Left colon (tissue), 2 donors: ENCODE measurements at regions not wholly inside any gene's neighbourhood (a gene's known extent, or its start where the extent isn't known, plus 50 kb on each side); places are given as distances from the start of the nearest gene placed in this dataset.
"Not testable (repeated sequence)": the region's sequence is repeated elsewhere in the genome, so short reads cannot be mapped to it uniquely, and the experiment has no call there.

Experiments used
- ATAC-seq: fragments of 200-7000 bp; cut with Tn5 transposase; one replicate; pipeline ENCODE4 v1.9.1; 2020; ENCODE audit warnings: mild to moderate bottlenecking, moderate library complexity
- DNase-seq, 2 donors: peaks; one replicate each; pipeline ENCODE4 v3.0.0-alpha.2; 2020
- intact Hi-C, 2 donors: fragments of 100-400 bp; cut with DNase I in 1 of 2; cut with micrococcal nuclease in 1 of 2; formaldehyde crosslinking; loops; one replicate each; pipeline versions ENCODE4 v1.11.2 to v1.14.0; 2022; cut with DNase I, micrococcal nuclease
- donor health status: DM: no; HTN: no; CAD: no.
- donor health status: DM: yes; HTN: yes; CAD: no.

DNA sequence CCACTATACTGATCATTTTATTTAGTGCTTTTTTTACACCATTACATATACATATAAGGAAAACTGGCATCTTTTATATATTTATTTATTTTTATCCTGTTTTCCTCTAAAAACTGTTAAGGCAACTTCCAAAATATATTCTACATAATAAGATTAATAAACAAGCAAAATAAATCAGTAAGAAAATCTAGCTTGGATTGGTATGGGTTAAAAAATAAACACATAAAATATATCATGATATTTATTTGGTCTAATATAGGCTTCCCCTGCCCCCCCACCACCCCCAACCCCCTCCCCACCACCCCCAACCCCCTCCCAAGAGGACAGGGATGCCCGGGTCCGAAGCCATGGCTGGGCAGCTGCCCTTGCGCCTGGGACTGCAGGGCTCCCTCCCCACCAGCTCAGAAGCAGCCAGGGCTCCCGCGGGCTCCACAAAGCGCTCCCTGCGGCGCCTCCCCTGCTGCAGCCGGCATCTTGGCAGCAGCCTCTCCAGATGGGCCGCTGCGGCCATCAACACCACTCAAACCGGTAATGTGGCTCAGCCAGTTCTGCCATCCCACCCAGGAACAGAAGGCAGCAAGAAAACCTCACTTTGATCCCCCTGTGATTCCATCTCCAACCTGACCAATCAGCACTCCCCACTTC, 319.3 kb downstream of the SPATA31A6 start:
- intact Hi-C loops, DNase-seq: not testable (repeated sequence)

DNA sequence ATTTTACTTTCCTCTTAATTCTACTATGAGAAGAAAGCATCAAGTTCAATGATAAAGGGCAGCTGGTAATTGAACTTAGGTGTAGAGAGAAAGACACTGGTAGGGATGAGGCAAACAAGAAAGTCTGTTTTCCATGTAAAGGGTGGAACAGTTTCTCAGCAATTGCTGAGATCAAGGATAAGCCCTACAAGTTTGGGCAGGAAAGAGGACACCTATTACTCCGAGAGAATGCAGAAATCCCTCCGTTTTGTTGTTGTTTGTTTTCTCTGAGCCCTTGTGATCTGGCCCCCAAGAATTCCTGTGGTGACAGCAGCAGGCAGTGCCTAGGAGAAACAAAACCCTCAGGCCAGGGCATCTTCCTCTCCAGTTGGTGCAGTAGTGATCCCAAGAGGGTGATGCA, 324.7 kb downstream of the SPATA31A6 start:
- DNase-seq, intact Hi-C loops, ATAC-seq: not testable (repeated sequence)

More for the DNA sequence above, 319.3 kb downstream of the SPATA31A6 start:
- not testable (repeated sequence) for ATAC-seq

DNA sequence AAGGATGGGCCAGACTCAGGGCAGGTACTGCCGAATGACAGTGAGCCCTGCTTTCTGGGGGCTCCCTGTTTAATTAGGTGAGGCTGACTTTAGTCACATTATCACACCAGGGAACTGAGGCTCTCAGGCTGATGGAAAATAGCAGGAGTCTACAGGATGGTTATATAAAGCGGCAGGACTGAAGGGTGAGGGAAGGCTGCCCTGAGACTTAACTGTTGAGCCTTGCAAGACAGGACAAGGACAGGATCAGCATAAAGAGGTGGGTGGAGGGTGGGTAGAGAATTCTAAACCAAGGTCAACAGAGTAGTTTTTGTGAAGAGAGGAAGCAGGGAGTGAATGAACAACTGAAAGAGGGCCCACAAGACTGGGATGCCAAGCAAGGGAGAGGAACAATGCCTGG, 330.1 kb downstream of the SPATA31A6 start:
- intact Hi-C loops, DNase-seq, ATAC-seq: not testable (repeated sequence)

DNA sequence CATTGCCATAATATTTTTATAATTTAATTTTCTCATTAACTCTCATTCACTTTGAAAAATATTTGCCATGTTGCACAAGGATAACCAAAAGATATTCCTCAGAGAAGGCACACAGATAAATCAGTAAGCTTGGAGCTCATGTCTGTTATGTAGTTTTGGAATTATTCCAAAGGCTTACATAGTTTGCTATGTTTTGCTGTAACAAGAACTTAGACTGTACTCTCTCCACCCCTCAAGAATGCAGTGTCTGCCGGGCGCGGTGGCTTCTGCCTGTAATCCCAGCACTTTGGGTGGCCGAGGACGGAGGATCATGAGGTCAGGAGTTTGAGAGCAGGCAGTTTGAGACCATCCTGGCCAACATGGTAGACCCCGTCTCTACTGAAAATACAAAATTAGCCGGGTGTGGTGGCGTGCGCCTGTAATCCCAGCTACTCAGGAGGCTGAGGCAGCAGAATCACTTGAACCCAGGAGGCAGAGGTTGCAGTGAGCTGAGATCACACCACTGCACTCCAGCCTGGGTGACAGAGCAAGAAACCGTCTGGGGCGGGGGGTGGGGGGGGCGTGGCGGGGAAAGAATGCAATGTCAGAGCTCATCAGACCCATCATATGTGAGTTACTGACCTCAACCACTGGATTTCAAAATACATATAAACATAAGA, 351.0 kb downstream of the SPATA31A6 start:
- DNase-seq, intact Hi-C loops, ATAC-seq: not testable (repeated sequence)

DNA sequence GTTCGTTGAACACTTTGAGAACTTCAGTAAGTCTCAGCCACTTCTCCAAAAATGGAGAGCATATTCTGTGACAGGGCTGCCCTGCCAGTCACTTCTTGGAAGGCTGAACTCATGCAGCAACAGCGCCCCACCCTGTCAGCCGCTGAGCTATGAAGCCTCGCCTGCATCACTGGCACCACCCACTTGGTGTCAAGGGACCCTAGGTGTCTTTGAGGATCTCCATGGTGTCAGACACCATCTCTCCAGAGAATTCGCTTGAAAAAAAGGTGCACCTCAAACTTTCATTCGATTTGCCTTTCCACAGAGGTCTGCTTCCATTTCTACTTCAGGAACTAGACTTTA, 351.5 kb downstream of the SPATA31A6 start:
- ATAC-seq, intact Hi-C loops: not testable (repeated sequence)
- peak in 1 of 2 donors; percentile 34 for DNase-seq

DNA sequence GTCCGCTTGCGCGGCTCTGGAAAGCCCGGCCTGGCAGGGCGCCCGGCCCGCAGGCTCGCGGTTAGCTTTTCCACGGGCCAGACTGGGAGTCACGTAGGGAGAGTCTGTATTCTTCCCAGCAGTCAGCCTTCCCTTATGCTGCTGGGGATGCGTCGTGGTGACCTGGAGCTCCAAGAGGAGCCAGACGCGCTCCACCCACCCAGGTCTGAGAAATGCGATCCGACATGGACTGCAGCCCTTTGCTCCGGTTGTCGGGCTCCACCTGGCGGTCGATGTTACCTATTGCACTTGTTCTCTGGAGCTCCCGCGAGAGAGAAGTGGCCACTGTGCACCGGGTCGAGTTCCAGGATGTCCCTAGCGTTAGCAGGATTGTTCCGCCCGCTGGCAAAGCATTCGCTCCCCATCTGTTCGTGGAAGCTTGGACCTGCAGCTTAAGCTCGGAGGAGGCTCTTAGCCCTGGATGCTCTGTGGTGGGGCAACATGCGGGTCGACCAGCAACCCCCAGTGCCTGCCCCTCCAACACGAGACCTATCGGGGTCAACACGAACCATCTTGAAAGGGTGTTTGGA, 367.4 kb downstream of the SPATA31A6 start:
- intact Hi-C loops = not testable (repeated sequence)
- ATAC-seq (peak; percentile 71), DNase-seq (peak; percentile 4 to 14)

DNA sequence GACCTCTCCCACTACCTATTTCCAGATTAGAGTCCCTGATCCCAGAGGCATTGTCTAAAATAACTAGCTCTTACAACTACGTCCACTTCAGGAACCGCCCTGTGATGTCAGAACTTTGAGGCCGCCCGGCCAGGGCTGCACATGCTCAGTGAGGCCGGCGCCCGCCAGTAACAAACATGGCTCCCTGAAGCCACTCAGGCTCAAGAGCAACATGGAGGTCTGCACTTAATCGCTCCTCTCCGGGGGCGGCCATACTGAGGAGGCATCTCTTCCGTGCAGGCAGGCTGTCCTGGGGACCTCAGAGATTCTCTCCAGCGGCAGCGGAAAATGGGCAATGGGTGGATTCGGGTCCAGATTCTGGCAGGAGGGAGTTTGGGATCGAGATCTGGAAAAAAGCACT, 385.1 kb downstream of the SPATA31A6 start:
- intact Hi-C loops, ATAC-seq: not testable (repeated sequence)
- peak in 1 of 2 donors; percentile 53 for DNase-seq

DNA sequence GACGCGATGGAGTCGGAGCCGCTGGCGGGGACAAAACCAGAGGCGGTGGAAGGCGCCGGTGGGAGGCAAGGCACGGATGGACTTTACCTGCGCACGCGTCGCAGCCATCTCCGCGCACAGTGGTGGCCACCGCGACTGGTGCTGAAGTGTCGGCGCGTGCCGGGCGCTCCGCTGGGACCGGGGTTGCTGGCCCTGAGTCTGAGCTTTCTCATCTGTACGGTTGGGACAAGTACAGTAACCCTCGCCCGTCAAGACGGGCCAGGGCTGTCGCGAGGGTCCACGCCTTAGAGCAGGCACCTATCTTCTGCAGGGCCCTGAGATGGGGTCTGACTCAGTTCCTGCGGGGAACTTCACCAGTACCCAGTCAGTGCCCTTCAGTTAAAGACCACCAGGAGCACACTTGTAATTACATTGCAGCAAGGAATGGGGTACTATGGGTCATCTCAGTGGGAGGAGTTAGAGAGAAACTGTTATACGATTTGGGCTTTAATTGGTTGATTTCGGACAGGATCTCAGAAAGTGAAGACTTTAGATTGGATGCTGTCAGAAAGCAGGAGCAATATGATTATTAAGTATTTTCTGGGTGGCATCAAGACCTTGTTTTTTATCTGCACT, 385.6 kb downstream of the SPATA31A6 start:
- intact Hi-C loops, ATAC-seq: not testable (repeated sequence)

DNA sequence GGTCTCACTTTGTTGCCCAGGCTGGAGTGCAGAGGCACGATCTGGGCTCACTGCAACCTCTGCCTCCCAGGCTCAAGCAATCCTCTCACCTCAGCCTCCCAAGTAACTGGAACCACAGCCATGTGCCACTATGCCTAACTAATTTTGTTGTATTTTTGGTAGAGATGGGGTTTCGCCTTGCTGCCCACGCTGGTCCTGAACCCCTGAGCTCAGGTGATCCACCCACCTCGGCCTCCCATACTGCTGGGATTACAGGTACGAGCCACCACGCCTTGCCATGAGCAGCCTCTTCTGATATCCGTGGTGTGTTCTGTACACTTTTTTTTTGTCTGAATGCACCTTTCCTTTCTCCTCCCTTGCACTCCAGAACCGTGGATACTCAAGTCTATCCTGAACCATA, 394.4 kb downstream of the SPATA31A6 start:
- intact Hi-C loops, ATAC-seq, DNase-seq: not testable (repeated sequence)

More for the DNA sequence above, 385.6 kb downstream of the SPATA31A6 start:
- peak in 1 of 2 donors; percentile 3 for DNase-seq
